ENCODE measurements at regions not wholly inside any gene's neighbourhood (a gene's known extent, or its start where the extent isn't known, plus 50 kb on each side); places are given as distances from the start of the nearest gene placed in this dataset.

DNA sequence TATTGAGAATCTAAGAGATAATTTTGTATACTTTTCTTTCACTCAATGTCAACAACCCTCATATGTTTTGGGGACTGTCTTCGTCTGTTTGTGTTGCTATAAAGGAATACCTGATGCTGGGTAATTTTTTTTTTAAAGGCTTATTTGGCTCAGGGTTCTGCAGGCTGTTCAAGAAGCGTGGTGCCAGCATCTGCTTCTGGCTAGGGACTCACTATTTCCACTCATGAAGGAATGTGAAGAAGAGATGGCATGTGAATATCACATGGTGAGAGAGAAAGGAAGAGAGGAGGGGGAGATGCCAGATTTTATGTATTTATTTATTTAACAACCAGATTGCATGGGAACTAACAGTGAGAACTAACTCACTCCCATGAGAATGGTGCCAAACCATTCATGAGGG, 827.4 kb upstream of the PHF14 start:
- Histone ChIP-seq H3K36me3 (no peaks in the 10 kb centered on the region), H3K27ac (no peak overlapping the region), H3K4me1 (no peaks in the 10 kb centered on the region), H3K9me3 (no peaks in the 10 kb centered on the region), H3K27me3 (no peaks in the 10 kb centered on the region), H3K4me3 (no peak overlapping the region), H4K20me1 (no peaks in the 10 kb centered on the region), H3K9ac (no peak overlapping the region), H3K4me2 (no peak overlapping the region)
- TF ChIP-seq Cebpa-rat (IDR thresholded peaks at IDR 0.05) = no peak

DNA sequence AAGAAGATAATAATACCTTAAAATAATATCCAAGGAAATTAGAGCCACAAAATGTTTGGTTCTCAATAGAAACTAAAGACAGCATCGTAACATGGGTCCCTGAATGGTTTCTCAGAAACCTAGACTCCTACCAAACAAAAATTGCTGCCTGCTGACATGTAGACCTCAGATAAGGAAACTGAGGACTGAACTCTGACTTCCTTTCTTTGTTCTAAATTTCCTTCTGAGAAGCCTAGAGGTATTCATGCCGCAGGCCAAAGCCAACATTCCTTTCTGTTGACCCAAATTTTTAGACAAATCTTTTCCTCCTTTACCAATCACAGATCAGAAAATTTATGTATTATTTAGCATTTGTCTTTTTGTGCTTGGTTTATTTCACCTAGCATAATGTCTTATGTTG, 816.7 kb upstream of the PHF14 start:
- no peaks in the 10 kb centered on the region for H3K4me1 ChIP-seq
- no peak for TF ChIP-seq Cebpa-rat (IDR thresholded peaks at IDR 0.05)
- no peaks in the 10 kb centered on the region for H3K36me3 ChIP-seq
- no peaks in the 10 kb centered on the region for H3K27me3 ChIP-seq
- H3K4me3 ChIP-seq = no peak overlapping the region
- no peak overlapping the region for H3K9ac ChIP-seq
- H3K9me3 ChIP-seq = no peaks in the 10 kb centered on the region
- no peak overlapping the region for H3K27ac ChIP-seq
- H3K4me2 ChIP-seq = no peak overlapping the region
- H4K20me1 ChIP-seq = no peaks in the 10 kb centered on the region

DNA sequence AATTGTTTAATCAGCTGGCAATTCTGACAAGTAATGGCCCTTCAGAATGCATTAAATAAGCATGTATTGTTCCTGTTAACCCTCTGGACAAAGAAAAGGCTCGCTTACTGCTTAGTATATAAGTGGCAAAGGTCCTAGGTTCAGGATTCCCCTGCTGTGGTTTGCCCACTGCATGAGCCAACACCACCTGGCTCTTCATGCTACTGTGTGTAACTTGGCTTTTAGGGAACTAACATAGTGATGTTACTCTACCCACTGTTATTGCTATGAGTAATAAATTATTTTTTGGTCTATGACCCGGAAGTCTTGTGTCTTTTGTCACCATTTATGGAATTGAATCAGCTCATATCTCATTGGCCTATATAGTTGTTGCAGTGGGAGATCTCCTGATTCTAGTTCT, 791.7 kb upstream of the PHF14 start:
- TF ChIP-seq Cebpa-rat (IDR thresholded peaks at IDR 0.05) = no peak
- no peaks in the 10 kb centered on the region for H4K20me1 ChIP-seq
- H3K27ac ChIP-seq = no peak overlapping the region
- H3K4me3 ChIP-seq = no peak overlapping the region
- no peaks in the 10 kb centered on the region for H3K9me3 ChIP-seq
- H3K36me3 ChIP-seq = no peaks in the 10 kb centered on the region
- no peaks in the 10 kb centered on the region for H3K27me3 ChIP-seq
- H3K9ac ChIP-seq = no peak overlapping the region
- H3K4me1 ChIP-seq = no peaks in the 10 kb centered on the region
- no peak overlapping the region for H3K4me2 ChIP-seq

DNA sequence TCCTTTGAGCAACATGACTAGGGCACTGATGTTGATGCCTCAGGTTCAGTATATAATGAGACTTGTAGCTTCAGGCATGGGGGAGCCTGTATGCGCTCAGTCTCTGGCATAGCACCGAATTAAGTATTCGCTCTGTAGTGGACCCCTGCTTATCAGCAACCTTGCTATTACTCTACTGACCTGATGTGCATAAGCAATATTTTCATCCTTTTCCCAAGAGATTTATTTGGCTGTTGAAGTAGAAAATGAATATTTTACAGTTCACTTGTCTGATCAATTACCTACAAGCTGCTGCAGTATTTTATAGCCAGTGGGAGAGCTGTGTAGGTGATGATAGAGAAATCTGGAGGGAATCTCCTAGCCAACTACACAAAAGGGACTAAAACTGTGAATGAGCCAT, 781.6 kb upstream of the PHF14 start:
- Histone ChIP-seq H3K9ac (no peak overlapping the region), H3K36me3 (no peaks in the 10 kb centered on the region), H4K20me1 (no peaks in the 10 kb centered on the region), H3K4me2 (no peak overlapping the region), H3K27me3 (no peaks in the 10 kb centered on the region), H3K9me3 (no peaks in the 10 kb centered on the region), H3K4me1 (no peaks in the 10 kb centered on the region), H3K27ac (no peak overlapping the region), H3K4me3 (no peak overlapping the region)
- no peak for TF ChIP-seq Cebpa-rat (IDR thresholded peaks at IDR 0.05)

DNA sequence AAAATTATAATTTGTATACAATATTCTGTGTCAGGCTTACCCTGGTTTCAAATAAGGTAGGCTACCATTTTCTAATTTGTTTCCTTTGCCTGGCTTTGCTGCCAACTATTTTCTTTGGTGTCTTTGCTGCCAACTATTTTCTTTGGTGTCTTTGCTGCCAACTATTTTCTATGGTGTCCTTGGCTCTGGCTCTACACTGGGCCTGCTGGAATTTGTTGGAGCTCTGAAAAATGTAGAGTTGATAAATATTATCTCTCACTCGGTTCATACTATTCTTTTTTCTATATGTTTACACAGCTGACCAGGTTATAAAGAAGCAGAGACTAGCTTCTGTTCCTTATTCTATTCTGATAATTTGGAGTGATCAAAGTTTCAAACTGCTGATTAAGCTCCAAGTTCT, 768.0 kb upstream of the PHF14 start:
- H3K9me3 ChIP-seq = no peaks in the 10 kb centered on the region
- no peaks in the 10 kb centered on the region for H3K36me3 ChIP-seq
- no peak overlapping the region for H3K4me2 ChIP-seq
- no peak for TF ChIP-seq Cebpa-rat (IDR thresholded peaks at IDR 0.05)
- H4K20me1 ChIP-seq = no peaks in the 10 kb centered on the region
- no peak overlapping the region for H3K4me3 ChIP-seq
- H3K4me1 ChIP-seq = no peaks in the 10 kb centered on the region
- no peak overlapping the region for H3K27ac ChIP-seq
- no peaks in the 10 kb centered on the region for H3K27me3 ChIP-seq
- H3K9ac ChIP-seq = no peak overlapping the region

DNA sequence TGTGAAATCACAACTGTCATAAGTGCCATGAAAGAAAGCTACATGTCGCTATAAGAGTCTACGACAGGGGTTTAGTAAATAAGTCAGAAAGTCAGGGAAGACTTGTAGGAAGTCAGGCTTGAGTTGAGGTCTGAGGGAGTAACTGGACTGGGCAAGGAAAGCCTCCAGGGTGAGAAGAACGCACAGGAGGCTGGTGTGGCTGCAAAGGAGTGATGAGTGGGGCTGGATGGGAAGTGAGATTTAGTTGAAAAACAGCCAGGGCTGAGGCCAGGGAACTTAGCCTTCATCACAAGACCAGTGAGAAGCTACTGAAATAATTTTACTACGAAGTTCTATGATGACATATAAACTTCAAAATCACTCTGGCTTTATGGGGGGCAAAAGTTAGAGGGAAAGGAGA, 763.7 kb upstream of the PHF14 start:
- TF ChIP-seq Cebpa-rat (IDR thresholded peaks at IDR 0.05) = no peak
- Histone ChIP-seq H3K36me3 (no peaks in the 10 kb centered on the region), H3K4me1 (no peaks in the 10 kb centered on the region), H4K20me1 (no peaks in the 10 kb centered on the region), H3K27ac (no peak overlapping the region), H3K4me3 (no peak overlapping the region), H3K27me3 (no peaks in the 10 kb centered on the region), H3K9me3 (peaks cover 10% of the 10 kb centered on the region), H3K4me2 (no peak overlapping the region), H3K9ac (no peak overlapping the region)

DNA sequence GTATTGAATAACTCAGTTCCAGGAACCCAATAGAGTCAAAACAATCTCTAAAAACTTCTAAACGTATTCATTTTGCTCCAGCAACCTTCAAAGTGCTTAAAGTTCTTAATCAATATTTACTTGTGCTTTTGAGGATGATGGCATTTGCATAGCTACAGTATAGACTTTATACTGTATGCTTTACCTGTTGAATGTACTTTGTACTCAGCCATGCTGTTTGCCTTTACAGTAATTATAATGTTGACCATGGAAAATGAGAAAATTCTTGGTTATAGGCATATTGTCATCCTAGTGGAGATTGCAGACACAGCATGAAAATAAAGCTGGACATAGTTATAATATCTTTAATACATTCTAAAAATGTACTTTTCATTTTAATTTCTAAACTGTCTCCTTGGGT, 762.7 kb upstream of the PHF14 start:
- Histone ChIP-seq H3K27ac (no peak overlapping the region), H3K4me3 (no peak overlapping the region), H4K20me1 (no peaks in the 10 kb centered on the region), H3K4me2 (no peak overlapping the region), H3K27me3 (no peaks in the 10 kb centered on the region), H3K4me1 (no peaks in the 10 kb centered on the region), H3K9ac (no peak overlapping the region), H3K9me3 (peaks cover 10% of the 10 kb centered on the region), H3K36me3 (no peaks in the 10 kb centered on the region)
- TF ChIP-seq Cebpa-rat (IDR thresholded peaks at IDR 0.05) = no peak

DNA sequence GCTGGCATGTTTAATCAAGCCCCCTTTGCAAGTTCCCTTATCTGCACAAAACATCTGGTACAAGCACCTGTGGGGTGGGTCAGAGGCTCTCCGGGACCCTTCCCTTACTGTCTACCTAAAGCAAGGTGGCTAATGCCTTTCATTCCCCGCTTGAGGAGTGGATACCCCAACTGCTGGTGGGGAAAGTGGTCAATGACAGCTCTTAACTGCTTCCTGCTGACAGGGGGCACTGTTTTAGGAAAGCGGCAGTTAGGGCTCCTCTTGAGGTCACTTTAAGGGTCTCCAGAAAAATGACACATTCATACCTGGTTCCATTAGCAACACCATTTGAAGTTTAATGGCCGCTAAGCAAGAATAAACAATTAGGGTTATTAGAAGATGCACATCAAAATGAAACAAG, 761.8 kb upstream of the PHF14 start:
- Histone ChIP-seq H3K9ac (no peak overlapping the region), H3K4me1 (no peaks in the 10 kb centered on the region), H3K9me3 (peaks cover 10% of the 10 kb centered on the region), H3K4me2 (no peak overlapping the region), H4K20me1 (no peaks in the 10 kb centered on the region), H3K27ac (no peak overlapping the region), H3K4me3 (no peak overlapping the region), H3K36me3 (no peaks in the 10 kb centered on the region), H3K27me3 (no peaks in the 10 kb centered on the region)
- TF ChIP-seq Cebpa-rat (IDR thresholded peaks at IDR 0.05) = no peak

DNA sequence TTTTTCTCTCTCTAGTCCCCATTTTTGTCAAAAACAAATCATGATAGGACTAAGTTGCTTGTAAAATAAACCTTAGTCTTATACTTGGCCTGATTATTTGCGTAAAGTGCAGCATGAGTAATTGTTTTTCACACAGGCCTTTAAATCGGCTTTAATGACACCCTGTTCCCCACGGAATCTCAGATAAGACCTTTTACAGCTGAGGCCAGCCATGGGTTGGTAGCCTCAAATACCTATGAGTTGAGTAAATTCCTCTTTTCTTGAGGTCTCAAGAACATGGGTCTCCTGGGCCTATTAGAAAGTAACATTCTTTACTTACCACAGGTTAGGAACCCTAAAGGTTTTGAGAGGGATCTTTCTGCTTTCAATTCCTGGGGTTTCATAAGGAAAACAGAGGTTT, 761.0 kb upstream of the PHF14 start:
- peaks cover 10% of the 10 kb centered on the region for H3K9me3 ChIP-seq
- H3K4me3 ChIP-seq = no peak overlapping the region
- H3K4me1 ChIP-seq = no peaks in the 10 kb centered on the region
- H3K9ac ChIP-seq = no peak overlapping the region
- TF ChIP-seq Cebpa-rat (IDR thresholded peaks at IDR 0.05) = no peak
- H4K20me1 ChIP-seq = no peaks in the 10 kb centered on the region
- H3K4me2 ChIP-seq = no peak overlapping the region
- no peaks in the 10 kb centered on the region for H3K36me3 ChIP-seq
- H3K27ac ChIP-seq = no peak overlapping the region
- no peaks in the 10 kb centered on the region for H3K27me3 ChIP-seq

DNA sequence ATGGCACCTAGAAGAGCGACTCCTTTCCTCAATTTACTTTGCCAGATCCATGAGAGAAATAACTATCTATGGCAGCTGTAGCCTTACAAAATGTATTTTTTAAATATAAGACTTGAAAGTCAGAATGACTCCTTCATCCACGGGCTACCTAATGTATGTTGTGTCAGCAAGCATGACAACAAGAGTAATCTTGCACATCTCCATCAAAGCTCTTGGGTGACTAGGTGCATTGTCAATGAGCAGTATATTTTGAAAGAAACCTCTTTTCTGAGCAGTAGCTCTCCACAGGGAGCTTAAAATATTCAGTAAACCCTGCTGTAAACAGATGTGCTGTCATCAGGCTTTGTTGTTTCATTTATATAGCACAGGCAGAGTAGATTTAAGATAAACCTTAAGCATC, 757.2 kb upstream of the PHF14 start:
- Histone ChIP-seq H3K9ac (no peak overlapping the region), H3K4me1 (no peaks in the 10 kb centered on the region), H3K9me3 (peaks cover 10% of the 10 kb centered on the region), H4K20me1 (no peaks in the 10 kb centered on the region), H3K36me3 (no peaks in the 10 kb centered on the region), H3K27ac (no peak overlapping the region), H3K4me3 (no peak overlapping the region), H3K27me3 (no peaks in the 10 kb centered on the region), H3K4me2 (no peak overlapping the region)
- no peak for TF ChIP-seq Cebpa-rat (IDR thresholded peaks at IDR 0.05)

DNA sequence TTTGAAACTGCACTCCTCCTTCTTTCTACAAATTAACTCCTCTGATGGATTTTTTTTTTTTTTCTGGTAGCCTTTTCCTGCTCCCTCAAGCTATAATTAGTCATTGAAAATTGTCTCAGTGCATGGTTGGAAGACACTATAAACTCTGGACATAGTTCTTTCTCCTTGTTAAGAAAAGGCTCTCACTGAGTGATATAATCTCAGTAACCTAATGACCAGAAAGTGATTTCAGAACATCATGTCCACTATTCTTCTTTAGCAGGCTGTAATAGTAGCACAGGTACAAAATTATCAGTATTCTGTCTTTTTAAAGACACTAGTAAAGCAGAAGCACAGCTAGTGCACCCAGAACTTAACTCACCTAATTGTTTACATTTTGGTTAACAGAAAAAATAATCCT, 752.6 kb upstream of the PHF14 start:
- no peaks in the 10 kb centered on the region for H3K36me3 ChIP-seq
- no peaks in the 10 kb centered on the region for H3K27me3 ChIP-seq
- no peaks in the 10 kb centered on the region for H3K9me3 ChIP-seq
- H3K4me1 ChIP-seq = no peaks in the 10 kb centered on the region
- no peak for TF ChIP-seq Cebpa-rat (IDR thresholded peaks at IDR 0.05)
- H4K20me1 ChIP-seq = no peaks in the 10 kb centered on the region
- H3K27ac ChIP-seq = no peak overlapping the region
- H3K4me2 ChIP-seq = no peak overlapping the region
- no peak overlapping the region for H3K4me3 ChIP-seq
- no peak overlapping the region for H3K9ac ChIP-seq

Data from BLaER1 (cell line).